ENCODE measurements at regions not wholly inside any gene's neighbourhood (a gene's known extent, or its start where the extent isn't known, plus 50 kb on each side); places are given as distances from the start of the nearest gene placed in this dataset.

DNA sequence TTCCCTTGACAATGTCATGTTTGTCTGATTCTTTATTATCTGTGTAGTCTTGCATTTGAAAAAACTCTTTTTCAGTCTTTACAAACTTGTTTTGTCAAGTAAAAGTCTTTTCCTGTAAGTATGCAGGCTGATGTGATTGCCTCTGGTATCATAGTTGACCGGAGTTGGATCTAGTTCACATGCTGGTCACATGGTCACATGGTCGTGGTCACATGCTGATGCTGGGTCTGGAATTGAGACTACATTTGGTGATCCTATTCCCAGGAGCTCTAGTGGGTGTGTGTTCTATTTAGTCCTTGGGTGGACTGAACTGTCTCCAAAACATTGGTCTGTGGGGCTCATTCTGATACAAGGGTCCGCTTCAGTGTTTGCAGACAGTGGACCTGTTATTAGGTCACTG, 1798.8 kb upstream of the PRR20A start:
- ChIA-PET POLR2A (no interaction called here), CTCF (no interaction called here)
- TF ChIP-seq EZH2 (IDR thresholded peaks at IDR 0.05; ENCODE audit: borderline replicate concordance, insufficient read depth, low read depth, low read length, poor library complexity, severe bottlenecking) = no peak
- TF ChIP-seq, protein P1, sequence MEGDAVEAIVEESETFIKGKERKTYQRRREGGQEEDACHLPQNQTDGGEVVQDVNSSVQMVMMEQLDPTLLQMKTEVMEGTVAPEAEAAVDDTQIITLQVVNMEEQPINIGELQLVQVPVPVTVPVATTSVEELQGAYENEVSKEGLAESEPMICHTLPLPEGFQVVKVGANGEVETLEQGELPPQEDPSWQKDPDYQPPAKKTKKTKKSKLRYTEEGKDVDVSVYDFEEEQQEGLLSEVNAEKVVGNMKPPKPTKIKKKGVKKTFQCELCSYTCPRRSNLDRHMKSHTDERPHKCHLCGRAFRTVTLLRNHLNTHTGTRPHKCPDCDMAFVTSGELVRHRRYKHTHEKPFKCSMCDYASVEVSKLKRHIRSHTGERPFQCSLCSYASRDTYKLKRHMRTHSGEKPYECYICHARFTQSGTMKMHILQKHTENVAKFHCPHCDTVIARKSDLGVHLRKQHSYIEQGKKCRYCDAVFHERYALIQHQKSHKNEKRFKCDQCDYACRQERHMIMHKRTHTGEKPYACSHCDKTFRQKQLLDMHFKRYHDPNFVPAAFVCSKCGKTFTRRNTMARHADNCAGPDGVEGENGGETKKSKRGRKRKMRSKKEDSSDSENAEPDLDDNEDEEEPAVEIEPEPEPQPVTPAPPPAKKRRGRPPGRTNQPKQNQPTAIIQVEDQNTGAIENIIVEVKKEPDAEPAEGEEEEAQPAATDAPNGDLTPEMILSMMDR (IDR thresholded peaks at IDR 0.05) = no peak
- Histone ChIP-seq H3K9ac (ENCODE audit: low read length) (no peak overlapping the region), H4K20me1 (ENCODE audit: control insufficient read depth, insufficient read depth, low read length, poor library complexity, severe bottlenecking) (no peaks in the 10 kb centered on the region), H3K4me2 (replicated peaks; ENCODE audit: low read depth, low read length, poor library complexity, severe bottlenecking) (no peak overlapping the region), H3K79me2 (ENCODE audit: control insufficient read depth, insufficient read depth, low read length) (no peaks in the 10 kb centered on the region), H3K4me3 (ENCODE audit: control extremely low read depth in 1 of 5, extremely low read depth in 1 of 5, insufficient read depth in 1 of 5, low read depth in 2 of 5, low read length in 4 of 5) (no peak overlapping the region), H3K4me1 (ENCODE audit: control insufficient read depth in 2 of 2, insufficient read depth in 2 of 2, low read length in 2 of 2) (no peaks in the 10 kb centered on the region), H3K27me3 (replicated peaks in 1 of 4; ENCODE audit: control extremely low read depth in 1 of 4, control insufficient read depth in 3 of 4, insufficient read depth in 4 of 4, low read length in 3 of 4) (no peaks in the 10 kb centered on the region), H3K36me3 (replicated peaks in 1 of 2; ENCODE audit: control extremely low read depth in 1 of 2, control insufficient read depth in 1 of 2, extremely low read depth in 1 of 2, insufficient read depth in 2 of 2, low read length in 1 of 2) (no peaks in the 10 kb centered on the region), H3K9me3 (ENCODE audit: control extremely low read depth in 1 of 3, control insufficient read depth in 2 of 3, insufficient read depth in 1 of 3, low read length in 2 of 3) (no peaks in the 10 kb centered on the region), H3K27ac (ENCODE audit: low read length in 2 of 2) (no peak overlapping the region), H2AFZ (ENCODE audit: insufficient read depth, low read depth, low read length, poor library complexity, severe bottlenecking) (no peak overlapping the region)
- Mint-ChIP-seq H3K9me3 (ENCODE audit: insufficient read depth) (peaks cover 3% of the 10 kb centered on the region), H3K27ac (no peak overlapping the region), H3K27me3 (no peaks in the 10 kb centered on the region), H3K4me3 (no peak overlapping the region), H3K4me1 (no peaks in the 10 kb centered on the region)
- ATAC-seq (ENCODE audit: low read depth) = no peak
- DNase-seq = no peak
- intact Hi-C loops (cut with micrococcal nuclease) = no loop called here
- 79% methylated on average over 3 of the region's 3 CpGs for WGBS (ENCODE audit: insufficient coverage)

- no peak overlapping the region for H3K27ac Mint-ChIP-seq
- POLR2A ChIA-PET = no interaction called here
Measured at GRCh38 chr13:55345224-55345623, 1795.5 kb upstream of the PRR20A start.

More at GRCh38 chr13:55345224-55345623, 1795.5 kb upstream of the PRR20A start:
- Mint-ChIP-seq H3K27me3 (no peaks in the 10 kb centered on the region), H3K4me3 (no peak overlapping the region), H3K4me1 (no peaks in the 10 kb centered on the region), H3K9me3 (ENCODE audit: insufficient read depth) (peaks cover 2% of the 10 kb centered on the region)
- no peaks in the 10 kb centered on the region for H3K27me3 ChIP-seq (replicated peaks in 1 of 4; ENCODE audit: control extremely low read depth in 1 of 4, control insufficient read depth in 3 of 4, insufficient read depth in 4 of 4, low read length in 3 of 4)
- ATAC-seq (ENCODE audit: low read depth) (no peak), DNase-seq (no peak)
- no peak overlapping the region for H3K27ac ChIP-seq (ENCODE audit: low read length in 2 of 2)
- no peak overlapping the region for H3K4me3 ChIP-seq (ENCODE audit: control extremely low read depth in 1 of 5, extremely low read depth in 1 of 5, insufficient read depth in 1 of 5, low read depth in 2 of 5, low read length in 4 of 5)
- CTCF ChIA-PET = no interaction called here
- no peak overlapping the region for H2AFZ ChIP-seq (ENCODE audit: insufficient read depth, low read depth, low read length, poor library complexity, severe bottlenecking)
- intact Hi-C loops (cut with micrococcal nuclease) = no loop called here
- no peaks in the 10 kb centered on the region for H3K4me1 ChIP-seq (ENCODE audit: control insufficient read depth in 2 of 2, insufficient read depth in 2 of 2, low read length in 2 of 2)
- H3K79me2 ChIP-seq (ENCODE audit: control insufficient read depth, insufficient read depth, low read length) = no peaks in the 10 kb centered on the region
- no peaks in the 10 kb centered on the region for H3K9me3 ChIP-seq (ENCODE audit: control extremely low read depth in 1 of 3, control insufficient read depth in 2 of 3, insufficient read depth in 1 of 3, low read length in 2 of 3)
- no peak for TF ChIP-seq EZH2 (IDR thresholded peaks at IDR 0.05; ENCODE audit: borderline replicate concordance, insufficient read depth, low read depth, low read length, poor library complexity, severe bottlenecking)
- TF ChIP-seq, protein P1 (IDR thresholded peaks at IDR 0.05) = no peak
- H4K20me1 ChIP-seq (ENCODE audit: control insufficient read depth, insufficient read depth, low read length, poor library complexity, severe bottlenecking) = no peaks in the 10 kb centered on the region
- H3K36me3 ChIP-seq (replicated peaks in 1 of 2; ENCODE audit: control extremely low read depth in 1 of 2, control insufficient read depth in 1 of 2, extremely low read depth in 1 of 2, insufficient read depth in 2 of 2, low read length in 1 of 2) = no peaks in the 10 kb centered on the region
- no peak overlapping the region for H3K9ac ChIP-seq (ENCODE audit: low read length)
- no peak overlapping the region for H3K4me2 ChIP-seq (replicated peaks; ENCODE audit: low read depth, low read length, poor library complexity, severe bottlenecking)
- 100% methylated on average over 1 of the region's 4 CpGs for WGBS (ENCODE audit: insufficient coverage)

All from B cell (primary cell).